PC-3 (cell line): ENCODE measurements at regions not wholly inside any gene's neighbourhood (a gene's known extent, or its start where the extent isn't known, plus 50 kb on each side); places are given as distances from the start of the nearest gene placed in this dataset.
"Not testable (repeated sequence)": the region's sequence is repeated elsewhere in the genome, so short reads cannot be mapped to it uniquely, and the experiment has no call there.

Experiments used
- CTCF ChIP-seq: fragments of 300-600 bp; sonication (generic); conservative IDR thresholded peaks from 2 replicates; pipeline ENCODE4 v1.5.1; 2017; ENCODE audit warnings: antibody characterized with exemption, low read depth, mild to moderate bottlenecking, low read length
- EZH2 ChIP-seq: fragments of 300-600 bp; sonication (generic); IDR thresholded peaks from one replicate; pipeline ENCODE4 v1.6.1; 2017; ENCODE audit warnings: antibody characterized with exemption, mild to moderate bottlenecking, low read length; ENCODE audit not compliant: unreplicated experiment
- EZH2phosphoT487 ChIP-seq: fragments of 300-600 bp; sonication (generic); IDR thresholded peaks from 2 replicates; pipeline ENCODE4 v1.6.1; 2018; ENCODE audit warnings: mild to moderate bottlenecking, antibody characterized with exemption, low read length, borderline replicate concordance

- not testable (repeated sequence) for TF ChIP-seq CTCF, EZH2phosphoT487, EZH2
Observed at GRCh38 chr12:116452975-116453374, 106.2 kb upstream of the MAP1LC3B2 start.
